IPS-NIHi7 (cell line): ENCODE measurements at regions not wholly inside any gene's neighbourhood (a gene's known extent, or its start where the extent isn't known, plus 50 kb on each side); places are given as distances from the start of the nearest gene placed in this dataset.

Experiments used
- DNase-seq: peaks from one replicate; pipeline ENCODE4 v3.0.0; 2012; ENCODE audit warnings: mixed read lengths; ENCODE audit errors: extremely low spot score

GRCh38 chr12:58364389-58365086 lies 423.2 kb downstream of the ATP23 start:
- peak; percentile 25 for DNase-seq

GRCh38 chr12:58365087-58365390 lies 423.7 kb downstream of the ATP23 start:
- no peak for DNase-seq

- no peak for DNase-seq
Observed at GRCh38 chr12:58367041-58367440, 425.7 kb downstream of the ATP23 start.

GRCh38 chr12:58368001-58368400 lies 426.6 kb downstream of the ATP23 start:
- no peak for DNase-seq

GRCh38 chr12:58369576-58369975 lies 428.2 kb downstream of the ATP23 start:
- DNase-seq = no peak

GRCh38 chr12:58372298-58372697 lies 430.9 kb downstream of the ATP23 start:
- DNase-seq = no peak

GRCh38 chr12:58378028-58378427 lies 436.7 kb downstream of the ATP23 start:
- DNase-seq = no peak

GRCh38 chr12:58381546-58381945 lies 440.2 kb downstream of the ATP23 start:
- DNase-seq = no peak

- DNase-seq = no peak
Observed at GRCh38 chr12:58384196-58384595, 442.8 kb downstream of the ATP23 start.

GRCh38 chr12:58386136-58386535 lies 444.8 kb downstream of the ATP23 start:
- peak; percentile 22 for DNase-seq

- DNase-seq = no peak
Observed at GRCh38 chr12:58387199-58387598, 445.8 kb downstream of the ATP23 start.

GRCh38 chr12:58388261-58388660 lies 446.9 kb downstream of the ATP23 start:
- no peak for DNase-seq

- no peak for DNase-seq
Observed at GRCh38 chr12:58393152-58393551, 451.8 kb downstream of the ATP23 start.

- no peak for DNase-seq
Observed at GRCh38 chr12:58395056-58395455, 453.7 kb downstream of the ATP23 start.

GRCh38 chr12:58395470-58395869 lies 454.1 kb downstream of the ATP23 start:
- DNase-seq = no peak

- no peak for DNase-seq
Observed at GRCh38 chr12:58396239-58396638, 454.9 kb downstream of the ATP23 start.

GRCh38 chr12:58405363-58405762 lies 464.0 kb downstream of the ATP23 start:
- no peak for DNase-seq

- no peak for DNase-seq
Observed at GRCh38 chr12:58408516-58408915, 467.1 kb downstream of the ATP23 start.

GRCh38 chr12:58412461-58413060 lies 471.2 kb downstream of the ATP23 start:
- DNase-seq = no peak

- DNase-seq = no peak
Observed at GRCh38 chr12:58413794-58414193, 472.4 kb downstream of the ATP23 start.

GRCh38 chr12:58414398-58414871 lies 473.1 kb downstream of the ATP23 start:
- no peak for DNase-seq

- no peak for DNase-seq
Observed at GRCh38 chr12:58415716-58416115, 474.3 kb downstream of the ATP23 start.

GRCh38 chr12:58416236-58416635 lies 474.9 kb downstream of the ATP23 start:
- DNase-seq = no peak
